Endometrial microvascular endothelial cells (primary cell): ENCODE measurements at regions not wholly inside any gene's neighbourhood (a gene's known extent, or its start where the extent isn't known, plus 50 kb on each side); places are given as distances from the start of the nearest gene placed in this dataset.

Experiments
- in situ Hi-C: cut with HindIII; loops from 2 replicates; pipeline ENCODE4 v1.10.0; 2017; ENCODE audit warnings: low sequenced_read_pairs, low pct_unique_long_range_greater_than_20kb; ENCODE audit errors: inconsistent ontology term

DNA sequence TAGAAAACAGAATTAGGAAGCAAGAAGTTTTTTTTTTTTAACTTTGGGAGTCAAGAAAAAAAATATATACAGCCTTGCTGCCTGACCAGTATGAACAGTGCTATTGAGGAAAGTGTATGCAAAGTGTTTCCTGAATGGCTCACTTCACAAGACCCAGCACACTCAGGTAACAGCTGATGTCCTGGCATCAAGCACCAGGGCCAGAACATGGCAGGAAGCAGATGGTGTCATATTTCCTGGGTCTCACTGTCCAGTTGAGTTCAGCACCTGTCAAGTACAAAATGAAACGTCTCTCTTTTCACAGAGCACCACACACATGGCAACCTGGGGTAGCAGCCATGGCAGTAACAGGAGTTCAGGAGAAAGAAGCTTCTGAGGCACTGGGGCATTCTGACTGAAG lies 372.3 kb downstream of the TTLL7 start:
- in situ Hi-C loops = no loop called here

GRCh38 chr1:83625646-83626045 lies 373.3 kb downstream of the TTLL7 start:
- in situ Hi-C loops = no loop called here

DNA sequence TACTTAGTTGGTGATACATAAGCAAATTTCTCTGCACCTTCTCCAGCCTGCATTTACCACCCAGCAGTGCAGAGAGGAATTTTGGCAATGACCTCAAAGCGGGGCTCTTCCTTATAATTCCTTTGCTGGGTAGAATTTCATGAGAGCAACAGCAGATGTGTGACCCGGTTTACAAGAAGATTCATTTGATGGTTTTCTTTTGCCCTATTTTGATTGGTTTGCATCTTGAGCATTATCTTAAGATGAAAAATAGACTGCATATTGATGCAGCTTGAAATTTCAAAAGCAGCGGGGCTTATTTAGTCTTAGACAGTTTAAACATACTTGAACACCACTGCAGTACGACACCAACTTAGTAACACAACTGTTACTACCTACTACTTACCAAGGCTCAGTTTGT lies 378.9 kb downstream of the TTLL7 start:
- in situ Hi-C loops = no loop called here

DNA sequence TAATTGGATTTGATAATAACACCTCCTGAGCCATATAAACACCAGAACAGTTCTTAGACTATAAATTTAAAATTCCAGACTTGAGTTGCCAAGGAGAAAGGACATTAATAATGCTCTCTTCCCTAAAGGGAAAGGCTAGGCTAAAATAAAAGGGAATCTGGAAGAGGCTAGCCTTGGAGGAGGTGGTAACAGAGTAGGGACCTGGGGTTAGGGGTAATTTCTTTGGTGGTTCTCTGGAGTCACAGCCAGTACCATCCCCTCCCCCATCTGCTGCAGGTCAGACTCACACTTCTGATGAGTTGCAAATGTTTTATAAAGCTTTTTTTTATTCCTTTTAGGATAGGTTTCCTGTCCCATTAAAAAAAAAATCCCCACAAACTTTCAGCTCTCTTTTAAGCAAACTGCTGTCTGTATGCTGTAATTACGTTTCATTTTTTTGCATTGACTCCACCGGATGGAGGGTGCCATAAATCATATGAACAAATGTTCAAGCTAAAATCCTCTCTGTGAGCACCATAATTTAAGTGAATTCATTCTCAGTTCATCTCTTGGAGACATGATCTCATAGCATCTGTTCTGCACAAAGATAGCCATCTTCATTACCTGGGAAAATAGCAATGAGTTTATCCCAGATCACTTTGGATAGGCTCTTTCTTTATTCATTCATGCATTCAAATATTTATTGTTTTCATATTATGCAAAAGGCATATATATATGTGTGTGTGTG lies 379.6 kb downstream of the TTLL7 start:
- in situ Hi-C loops = no loop called here

- in situ Hi-C loops = no loop called here
These were observed 381.0 kb downstream of the TTLL7 start for GRCh38 chr1:83617883-83618282.

DNA sequence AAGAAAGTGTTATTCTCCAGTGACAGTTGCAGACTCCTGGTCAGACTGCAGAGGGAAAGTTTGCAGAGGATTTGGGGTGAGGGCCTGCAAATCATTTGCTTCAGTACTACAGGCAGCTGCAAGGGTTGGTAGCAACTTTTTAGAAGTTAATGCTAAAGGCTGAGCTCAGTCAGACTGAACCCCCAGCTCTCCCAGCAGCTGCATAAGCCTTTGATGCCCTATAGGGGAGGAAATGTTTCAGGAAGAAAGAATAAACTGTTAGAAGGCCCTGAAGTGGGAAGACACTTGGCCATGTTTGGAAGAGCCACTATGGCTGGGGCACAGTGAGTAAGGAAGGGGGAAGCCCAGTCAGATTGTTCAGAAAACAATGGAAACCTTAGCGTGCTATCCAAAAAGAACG lies 383.6 kb downstream of the TTLL7 start:
- in situ Hi-C loops = no loop called here

DNA sequence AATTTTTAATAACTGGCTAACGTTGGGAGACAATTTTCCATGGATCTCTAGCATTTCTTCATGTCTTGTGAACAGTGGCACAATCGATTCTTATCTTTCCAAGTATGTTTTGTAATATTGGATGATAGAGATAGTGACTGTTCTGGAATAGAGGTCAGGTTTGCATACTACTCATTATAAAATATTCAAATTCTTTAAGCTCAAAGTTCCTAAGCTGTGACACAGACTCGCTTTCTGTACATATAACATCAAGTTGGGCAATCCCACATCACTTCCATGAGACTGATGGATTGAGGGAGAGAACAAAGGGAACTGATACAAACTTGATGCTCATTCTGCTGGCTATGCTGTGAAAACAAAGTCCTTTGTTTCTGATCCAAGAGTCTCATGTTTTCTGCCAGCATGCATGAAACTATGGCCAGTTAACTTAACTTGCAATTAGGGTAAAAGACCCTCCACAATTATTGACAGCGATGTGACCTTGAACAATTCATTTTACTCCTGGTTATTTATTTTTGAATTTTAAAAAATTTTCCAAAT lies 392.4 kb downstream of the TTLL7 start:
- in situ Hi-C loops = no loop called here

- in situ Hi-C loops = no loop called here
These were observed 402.6 kb downstream of the TTLL7 start for GRCh38 chr1:83596331-83596730.

- in situ Hi-C loops = no loop called here
These were observed 405.9 kb downstream of the TTLL7 start for GRCh38 chr1:83593073-83593472.

DNA sequence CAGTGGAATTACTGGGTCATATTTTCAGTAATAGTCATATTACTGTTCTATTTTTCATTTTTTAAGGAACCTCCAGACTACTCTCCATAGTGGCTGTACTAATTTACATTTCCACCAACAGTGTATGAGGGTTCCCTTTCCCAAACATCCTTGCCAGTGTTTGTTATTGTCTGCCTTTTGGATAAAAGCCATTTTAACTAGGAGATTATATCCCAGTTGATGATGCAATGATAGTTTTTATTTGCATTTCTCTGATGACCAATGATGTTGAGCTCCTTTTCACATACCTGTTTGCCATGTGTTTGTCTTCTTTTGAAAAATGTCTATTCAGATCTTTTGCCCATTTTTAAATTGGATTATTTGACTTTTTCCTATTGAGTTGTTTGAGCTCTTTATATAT lies 410.8 kb downstream of the TTLL7 start:
- in situ Hi-C loops = no loop called here

GRCh38 chr1:83583351-83584014 lies 415.4 kb downstream of the TTLL7 start:
- in situ Hi-C loops = no loop called here

DNA sequence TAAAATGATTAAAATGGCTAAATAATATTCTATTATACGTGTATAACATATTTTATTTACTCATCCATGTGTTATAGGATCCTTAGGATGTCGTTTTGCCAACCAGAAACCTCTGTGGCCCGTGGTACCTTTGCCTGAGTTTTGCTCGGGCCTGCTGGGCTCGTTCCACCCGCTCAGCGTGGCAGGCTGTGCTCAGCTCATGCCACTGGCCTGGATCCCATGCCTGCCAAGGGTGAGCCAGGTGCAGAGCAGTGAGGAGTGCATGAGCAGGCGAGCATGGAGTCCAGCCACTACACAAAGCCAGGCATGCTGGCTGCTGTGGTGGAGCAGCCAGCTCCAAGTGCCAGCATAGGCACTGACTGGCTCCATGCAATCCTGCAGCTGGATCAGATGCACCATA lies 417.2 kb downstream of the TTLL7 start:
- in situ Hi-C loops = no loop called here

- in situ Hi-C loops = no loop called here
These were observed 424.1 kb downstream of the TTLL7 start for GRCh38 chr1:83574791-83575190.

DNA sequence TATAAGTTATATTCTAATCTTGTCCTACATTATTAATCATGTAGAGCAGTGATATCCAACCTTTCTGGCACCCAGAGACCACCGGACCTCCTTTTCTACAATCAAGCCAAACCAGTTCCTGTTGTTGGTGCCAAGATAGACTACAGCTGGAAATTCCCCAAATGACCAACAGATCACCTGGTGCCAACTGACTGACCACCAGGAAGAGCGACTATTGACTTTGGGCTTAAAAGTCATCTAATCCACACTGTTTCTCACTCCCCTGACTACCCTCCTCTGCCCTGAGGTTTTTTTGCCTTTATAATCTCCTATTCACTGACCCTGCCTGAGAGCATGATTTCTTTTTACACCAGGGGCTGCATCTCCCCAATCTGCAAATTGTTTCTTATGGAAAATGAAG lies 425.2 kb downstream of the TTLL7 start:
- in situ Hi-C loops = no loop called here

DNA sequence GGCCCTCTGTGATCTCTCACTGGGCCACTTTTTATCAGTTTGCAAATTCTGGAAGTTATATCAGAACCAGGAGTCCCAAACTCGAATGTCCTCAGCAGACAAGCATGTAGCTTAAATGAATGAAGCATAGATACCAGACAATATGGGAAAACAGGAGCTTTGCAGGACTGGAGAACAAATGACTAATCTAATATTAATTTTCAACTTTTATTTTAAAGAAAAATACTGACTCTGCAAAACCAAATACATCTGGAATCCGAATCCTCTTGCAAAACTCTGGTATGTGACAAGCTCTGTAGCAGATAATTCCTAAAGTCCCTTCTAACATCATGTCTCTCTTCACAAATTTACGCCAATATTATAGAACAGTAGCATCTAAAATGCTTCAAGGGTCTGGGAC lies 427.4 kb downstream of the TTLL7 start:
- in situ Hi-C loops = no loop called here

GRCh38 chr1:83561346-83561745 lies 437.6 kb downstream of the TTLL7 start:
- in situ Hi-C loops = no loop called here

GRCh38 chr1:83559129-83559840 lies 439.6 kb downstream of the TTLL7 start:
- in situ Hi-C loops = no loop called here

- in situ Hi-C loops = no loop called here
These were observed 443.1 kb downstream of the TTLL7 start for GRCh38 chr1:83555871-83556270.

- in situ Hi-C loops = no loop called here
These were observed 444.8 kb downstream of the TTLL7 start for GRCh38 chr1:83554174-83554573.

- in situ Hi-C loops = no loop called here
These were observed 446.1 kb downstream of the TTLL7 start for GRCh38 chr1:83552820-83553219.
